ENCODE measurements at regions not wholly inside any gene's neighbourhood (a gene's known extent, or its start where the extent isn't known, plus 50 kb on each side); places are given as distances from the start of the nearest gene placed in this dataset.

DNA sequence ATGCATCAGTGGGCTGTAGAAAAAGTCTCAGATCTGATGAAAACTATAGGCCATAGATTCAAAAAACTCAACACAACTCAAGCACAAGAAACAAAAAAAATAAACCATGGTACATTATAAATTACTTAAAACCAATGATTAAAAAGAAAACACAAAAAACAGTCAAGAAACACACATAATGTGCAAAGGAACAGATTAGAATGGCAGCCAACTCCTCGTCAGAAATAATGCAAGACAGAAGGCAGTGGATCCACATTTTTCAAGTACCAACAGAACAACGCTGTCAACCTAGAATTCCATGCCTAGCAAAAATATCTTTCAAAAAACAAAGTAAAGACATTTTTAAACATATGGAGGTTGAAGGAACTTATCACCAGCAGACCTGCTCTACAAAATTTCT lies 69.7 kb downstream of the PSMB1 start:
- DNase-seq = no peak

DNA sequence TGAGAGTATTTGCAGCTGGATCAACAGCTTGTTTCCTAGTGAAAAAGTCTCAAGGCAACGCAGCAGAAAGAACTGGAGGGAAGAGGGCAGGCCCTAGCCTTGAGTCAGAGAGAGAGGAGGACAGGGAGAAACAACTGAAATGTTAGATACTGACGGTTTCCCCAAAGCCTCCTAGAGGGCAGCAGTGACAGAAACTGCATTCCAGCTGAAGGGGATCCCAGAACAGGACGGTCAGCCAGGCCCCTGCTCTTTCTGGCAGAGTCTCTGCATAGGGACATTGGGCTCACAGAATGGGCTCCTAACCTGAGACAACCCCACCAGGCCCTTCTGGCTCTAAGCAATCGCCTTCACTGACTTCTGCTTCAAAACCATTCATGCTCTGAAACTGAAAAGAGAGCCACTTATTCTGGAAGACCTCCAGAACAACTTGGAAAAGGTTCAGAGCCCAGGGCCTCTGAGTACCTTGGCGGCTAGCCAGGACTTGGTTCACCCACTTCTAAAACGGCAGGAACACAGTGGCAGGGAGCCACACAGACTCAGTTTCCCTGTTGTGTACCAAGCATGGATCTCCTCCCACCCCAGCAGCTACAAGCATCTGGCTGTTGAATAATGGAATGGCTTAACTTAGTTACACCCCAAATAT lies 72.9 kb downstream of the PSMB1 start:
- DNase-seq = no peak

DNA sequence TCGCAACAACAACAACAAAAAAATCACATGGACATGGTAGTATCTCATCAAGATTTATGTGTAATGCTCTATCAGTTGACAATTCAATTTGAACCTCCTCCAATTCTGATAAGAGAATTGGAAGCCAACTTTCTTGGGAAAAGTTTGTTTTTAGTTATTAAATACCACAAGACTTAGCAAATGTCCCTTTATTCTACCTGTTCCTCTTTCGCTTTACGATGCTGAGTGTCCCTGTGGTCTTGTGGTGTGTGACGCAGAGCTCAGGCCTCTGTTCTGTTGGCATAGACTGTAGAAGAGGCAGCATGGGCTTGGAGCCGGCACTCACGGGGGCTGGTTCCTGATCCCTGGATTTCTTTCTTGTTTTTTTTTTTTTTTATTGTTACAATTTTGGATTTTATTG lies 76.7 kb downstream of the PSMB1 start:
- no peak for DNase-seq

DNA sequence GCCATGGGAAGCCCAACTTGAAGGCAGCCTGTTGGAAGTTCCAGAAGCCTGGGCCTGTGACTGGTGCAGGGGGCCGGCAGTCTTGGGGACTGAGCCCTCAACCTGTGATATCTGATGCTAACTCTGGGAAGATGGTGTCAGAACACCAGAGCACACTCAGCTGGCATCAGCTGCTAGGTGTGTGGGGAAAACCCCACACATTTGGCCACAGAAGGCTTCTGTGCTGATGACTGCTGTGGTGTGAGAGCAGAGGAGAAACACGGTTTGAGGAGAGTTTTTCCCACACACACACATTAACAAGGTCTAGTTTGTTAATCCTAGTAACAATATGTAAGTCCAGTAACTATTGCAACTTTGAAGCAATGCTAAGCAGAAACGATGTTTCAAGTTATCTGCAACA lies 78.0 kb downstream of the PSMB1 start:
- no peak for DNase-seq

DNA sequence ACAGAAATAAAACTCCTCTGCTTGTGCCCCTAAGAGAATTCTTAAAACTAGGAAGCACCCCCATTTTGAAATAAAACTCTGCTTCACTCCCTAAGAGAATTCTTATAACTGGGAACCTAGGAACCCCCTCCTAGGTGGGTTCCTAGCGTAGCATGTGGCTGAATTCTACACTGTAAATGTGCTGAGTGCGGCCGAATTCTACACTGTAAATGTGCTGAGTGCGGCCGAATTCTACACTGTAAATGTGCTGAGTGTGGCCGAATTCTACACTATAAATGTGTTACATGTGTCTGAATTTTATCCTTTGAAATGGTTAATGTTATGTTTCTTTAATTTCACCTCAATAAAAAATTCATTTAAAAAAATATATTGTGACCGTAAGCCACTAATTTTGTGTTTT lies 79.3 kb downstream of the PSMB1 start:
- no peak for DNase-seq

DNA sequence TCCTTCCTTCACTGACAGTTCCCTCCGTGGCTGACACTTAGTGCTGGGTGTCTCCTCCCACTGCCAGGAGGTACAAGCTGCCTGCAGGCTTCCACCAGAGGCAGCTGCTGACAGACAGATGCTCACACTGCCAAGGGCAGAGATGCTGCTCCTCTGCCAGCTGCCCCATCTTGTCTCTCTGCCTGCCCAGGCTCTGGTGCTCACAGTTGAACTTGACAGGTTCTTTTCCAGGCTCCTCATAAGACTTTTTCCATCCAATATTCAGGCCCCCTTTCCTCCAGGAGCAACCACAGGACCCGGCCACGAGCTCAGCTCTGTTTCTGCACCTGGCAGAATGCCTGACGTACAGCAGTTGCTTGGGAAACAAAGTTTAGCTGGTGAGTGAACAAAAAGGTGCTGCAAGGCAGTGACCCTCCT lies 79.8 kb downstream of the PSMB1 start:
- peak; percentile 95 for DNase-seq

DNA sequence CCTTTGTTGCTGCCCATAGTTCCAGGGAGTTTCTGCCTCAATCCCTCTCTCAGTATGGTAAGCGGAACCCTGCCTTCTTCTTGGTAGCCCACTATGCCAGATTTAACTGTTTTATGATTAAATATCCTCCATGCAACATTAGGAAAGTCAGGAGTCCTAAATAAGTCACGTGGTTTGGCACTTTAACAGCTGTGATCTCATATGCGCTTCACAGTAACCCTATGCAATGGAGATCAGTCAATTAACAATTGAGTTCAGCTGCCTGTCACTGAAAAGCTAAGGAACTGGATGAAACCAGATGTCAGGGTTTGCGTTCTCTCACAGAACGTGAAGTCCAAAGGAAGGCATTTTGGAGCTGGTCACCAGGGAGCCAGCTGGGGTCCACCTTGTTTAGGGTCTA lies 81.6 kb downstream of the PSMB1 start:
- no peak for DNase-seq

DNA sequence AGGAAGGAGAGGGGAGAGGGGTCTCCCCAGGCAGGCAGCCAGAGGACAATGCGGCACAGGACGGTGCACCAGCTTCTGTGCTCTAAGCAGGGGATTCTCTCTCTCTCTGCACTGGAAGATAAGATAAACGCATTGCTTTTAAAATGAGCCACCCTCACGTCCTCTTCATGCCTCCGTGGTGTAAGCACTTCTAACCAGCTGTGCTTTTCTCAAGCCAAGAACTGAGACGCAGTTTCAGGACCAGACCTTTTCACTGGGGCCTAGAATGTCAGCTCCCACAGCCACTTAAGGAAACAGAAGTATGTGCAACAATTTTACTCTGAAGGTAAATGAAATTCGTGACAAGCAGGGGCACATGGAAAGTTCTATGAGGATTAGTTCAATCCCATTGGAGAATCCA lies 82.4 kb downstream of the PSMB1 start:
- no peak for DNase-seq

DNA sequence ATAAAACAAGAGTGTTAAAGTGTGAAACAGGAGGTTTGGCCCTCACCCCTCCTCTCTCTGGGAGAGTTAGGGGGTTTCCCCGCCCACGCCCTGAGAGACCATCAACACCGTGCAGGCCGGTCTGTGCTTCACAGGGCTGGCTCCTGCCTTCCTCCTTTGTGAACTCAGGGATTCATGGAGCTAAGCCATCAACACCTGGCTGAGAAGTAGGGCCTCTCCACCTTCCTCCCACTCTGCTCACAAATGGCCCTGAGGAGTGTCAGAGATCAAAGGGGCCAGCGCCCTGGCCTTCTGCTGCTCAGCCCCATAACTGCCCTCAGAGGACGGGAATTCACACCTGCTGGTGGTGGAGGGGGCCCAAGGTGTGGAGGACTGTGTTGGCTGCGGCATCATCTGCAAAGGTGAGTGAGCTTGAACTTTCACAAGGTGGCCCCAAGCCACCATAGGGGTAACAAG lies 88.6 kb downstream of the PSMB1 start:
- no peak for DNase-seq

DNA sequence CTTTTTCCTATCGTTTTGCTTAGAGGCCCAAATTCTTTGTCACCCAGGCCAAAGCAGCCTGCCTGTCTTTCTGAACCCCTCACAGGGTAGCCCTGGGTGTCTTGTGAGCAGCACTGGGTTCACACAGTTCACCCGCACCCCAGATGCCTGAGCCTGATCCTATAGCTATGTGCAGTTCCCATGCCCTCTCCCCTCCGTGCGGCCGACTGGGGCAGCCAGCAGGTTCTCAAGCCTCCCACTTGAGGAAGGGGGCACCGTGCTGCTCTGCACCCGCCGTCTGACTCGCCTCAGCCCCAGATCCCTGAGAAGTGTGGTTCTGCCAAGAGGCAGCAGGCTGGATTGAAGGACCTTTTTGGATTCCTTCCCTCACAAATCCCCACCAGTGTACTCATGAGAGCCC lies 89.0 kb downstream of the PSMB1 start:
- DNase-seq = no peak

DNA sequence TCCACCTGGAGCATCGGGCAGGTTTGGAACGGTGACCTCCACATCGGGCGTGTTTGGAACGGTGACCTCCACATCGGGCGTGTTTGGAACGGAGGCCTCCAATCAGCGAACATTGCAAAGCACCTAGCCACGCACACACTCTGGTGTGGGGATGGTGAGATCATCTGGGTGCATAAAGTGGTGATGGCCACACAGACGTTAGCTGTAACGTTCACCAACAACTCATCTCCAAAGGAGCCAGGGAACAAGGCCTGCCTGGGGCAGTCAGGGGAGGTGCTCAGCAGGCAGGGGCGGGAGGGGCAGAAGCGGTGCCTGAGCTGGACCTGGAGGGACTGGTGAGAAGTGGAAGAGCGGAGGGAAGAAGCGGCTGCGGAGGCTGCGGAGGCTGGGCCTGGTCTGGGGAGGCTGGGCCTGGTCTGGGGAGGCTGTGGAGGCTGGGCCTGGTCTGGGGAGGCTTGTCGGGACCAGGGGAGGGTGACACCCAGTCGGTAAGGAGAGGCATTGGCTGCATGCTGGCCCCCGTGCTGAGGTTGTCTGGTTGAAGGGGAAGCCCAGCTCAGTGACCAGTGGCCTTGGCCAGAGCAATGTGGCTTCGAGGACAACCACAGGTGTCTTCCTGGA lies 89.9 kb downstream of the PSMB1 start:
- no peak for DNase-seq

DNA sequence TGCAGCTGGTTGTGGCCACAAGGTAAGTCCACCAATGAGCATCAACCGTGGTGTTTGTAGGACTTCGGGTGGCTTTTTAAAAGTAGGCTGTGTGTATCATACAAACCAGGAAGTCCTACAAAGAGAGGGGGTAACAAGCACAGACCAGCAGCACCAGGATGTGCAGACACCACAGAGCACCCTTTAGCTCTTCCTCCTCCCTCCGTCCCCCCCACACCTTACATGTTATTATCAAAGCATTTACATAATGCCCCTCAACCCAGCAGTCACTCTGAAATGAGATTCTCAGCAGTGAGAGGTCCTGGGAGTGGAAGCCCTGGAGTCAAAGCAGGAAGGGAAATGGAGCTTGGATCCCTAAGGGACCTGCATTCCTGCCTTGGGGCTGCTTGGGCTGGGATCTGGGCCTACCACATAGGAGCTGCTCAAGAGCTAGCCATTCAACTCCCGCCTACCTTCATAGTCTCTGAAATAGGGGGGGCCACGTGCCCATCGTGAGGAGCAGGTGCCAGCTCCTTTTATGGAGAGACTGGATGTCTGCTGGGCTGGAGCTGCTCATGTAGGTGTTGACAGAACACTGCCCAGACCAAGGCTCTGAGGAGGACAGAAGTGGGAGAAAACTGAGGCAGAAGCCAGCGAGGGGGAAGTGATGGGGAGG lies 90.6 kb downstream of the PSMB1 start:
- no peak for DNase-seq

DNA sequence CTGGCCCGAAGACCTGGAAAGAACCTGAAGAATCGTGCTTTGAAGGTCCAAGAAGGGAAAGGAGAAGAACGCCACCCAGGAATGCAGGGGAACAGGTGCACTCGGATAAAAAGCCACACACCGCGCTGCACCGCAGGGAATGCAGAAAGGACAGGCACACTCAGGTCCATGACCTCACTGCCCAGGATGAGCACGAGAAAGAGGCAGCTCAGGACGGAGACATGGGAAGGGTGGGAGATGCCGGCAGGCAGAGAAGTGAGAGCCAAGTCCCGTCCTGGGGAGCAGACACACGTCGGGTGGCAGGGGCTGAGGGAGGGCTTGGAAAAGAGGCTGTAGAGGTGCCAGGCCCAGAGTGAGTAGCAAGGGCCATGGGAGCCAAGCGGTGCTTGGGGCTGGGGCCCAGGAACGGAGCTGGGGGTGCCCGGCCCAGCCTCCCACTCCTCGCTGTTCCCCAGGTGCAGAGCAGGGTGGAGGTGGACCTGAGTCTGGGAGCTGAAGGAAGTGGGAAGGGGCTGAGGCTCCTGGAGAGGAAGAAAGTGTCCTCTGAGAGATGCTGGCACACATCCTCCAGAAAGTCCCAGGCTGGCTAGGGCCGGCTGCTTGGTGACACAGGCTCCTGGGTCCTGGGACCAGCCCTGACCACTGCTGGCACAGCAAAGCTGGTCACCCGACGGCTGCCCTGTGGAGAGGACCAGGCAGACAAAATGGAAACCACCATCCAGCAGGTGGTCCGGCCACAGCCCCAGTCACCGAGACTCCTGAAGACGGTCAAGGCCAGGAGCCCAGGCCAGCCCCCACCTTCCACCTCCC lies 91.3 kb downstream of the PSMB1 start:
- no peak for DNase-seq

DNA sequence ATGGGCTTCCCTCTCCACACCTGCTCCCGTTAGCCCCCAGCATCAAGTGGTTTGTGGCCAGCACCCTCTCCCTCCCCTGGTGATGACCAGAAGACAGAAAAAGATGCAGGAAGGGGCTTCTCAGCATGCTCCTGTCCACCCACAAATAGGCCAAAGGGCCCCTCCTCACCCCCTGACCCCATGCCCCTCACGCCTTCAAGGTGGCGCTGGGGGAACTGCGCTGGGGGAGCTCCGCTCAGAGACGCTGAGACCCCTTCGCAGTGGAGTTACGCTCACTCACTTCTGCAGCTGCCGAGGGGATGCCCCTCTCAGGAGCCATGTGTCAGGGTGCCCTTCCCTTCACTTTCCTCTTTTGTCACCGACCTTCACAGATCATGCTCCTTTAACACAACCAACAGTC lies 92.0 kb downstream of the PSMB1 start:
- DNase-seq = no peak

DNA sequence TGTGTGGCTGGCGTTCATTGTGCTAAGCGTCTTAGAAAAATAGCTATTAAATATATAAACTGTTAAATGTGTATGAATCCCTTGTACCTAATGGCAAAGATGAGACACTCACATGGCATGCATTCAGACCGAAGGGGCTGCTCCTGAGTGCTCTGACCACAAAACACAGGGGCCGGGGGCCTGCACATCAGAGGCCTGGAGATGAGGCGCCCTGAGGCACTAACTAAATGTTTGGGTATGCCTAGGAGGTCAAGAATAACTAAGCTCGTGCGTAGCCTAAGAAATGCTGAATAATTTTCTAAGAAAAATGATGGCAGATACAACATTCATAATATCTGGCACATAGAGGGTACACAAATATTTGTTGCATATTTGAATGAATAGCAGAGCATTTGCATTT lies 92.5 kb downstream of the PSMB1 start:
- DNase-seq = no peak

DNA sequence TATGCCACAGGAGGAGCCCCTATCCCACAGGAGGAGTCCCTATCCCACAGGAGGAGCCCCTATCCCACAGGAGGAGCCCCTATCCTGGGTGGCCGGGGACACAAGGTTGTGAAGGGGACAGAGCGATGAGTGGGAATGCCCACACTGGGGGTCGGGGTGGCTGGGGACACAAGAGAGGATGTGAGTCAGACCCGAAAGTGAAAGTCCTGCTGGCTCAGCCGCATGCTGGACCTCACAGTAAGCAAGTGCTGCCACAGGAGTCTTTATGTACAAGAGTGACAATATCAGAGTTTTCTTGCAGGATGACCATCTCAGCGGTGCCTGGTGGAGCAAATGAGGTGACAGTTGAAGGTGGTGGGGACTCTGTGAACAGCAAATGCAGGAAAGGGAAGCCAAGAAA lies 93.7 kb downstream of the PSMB1 start:
- DNase-seq = no peak

DNA sequence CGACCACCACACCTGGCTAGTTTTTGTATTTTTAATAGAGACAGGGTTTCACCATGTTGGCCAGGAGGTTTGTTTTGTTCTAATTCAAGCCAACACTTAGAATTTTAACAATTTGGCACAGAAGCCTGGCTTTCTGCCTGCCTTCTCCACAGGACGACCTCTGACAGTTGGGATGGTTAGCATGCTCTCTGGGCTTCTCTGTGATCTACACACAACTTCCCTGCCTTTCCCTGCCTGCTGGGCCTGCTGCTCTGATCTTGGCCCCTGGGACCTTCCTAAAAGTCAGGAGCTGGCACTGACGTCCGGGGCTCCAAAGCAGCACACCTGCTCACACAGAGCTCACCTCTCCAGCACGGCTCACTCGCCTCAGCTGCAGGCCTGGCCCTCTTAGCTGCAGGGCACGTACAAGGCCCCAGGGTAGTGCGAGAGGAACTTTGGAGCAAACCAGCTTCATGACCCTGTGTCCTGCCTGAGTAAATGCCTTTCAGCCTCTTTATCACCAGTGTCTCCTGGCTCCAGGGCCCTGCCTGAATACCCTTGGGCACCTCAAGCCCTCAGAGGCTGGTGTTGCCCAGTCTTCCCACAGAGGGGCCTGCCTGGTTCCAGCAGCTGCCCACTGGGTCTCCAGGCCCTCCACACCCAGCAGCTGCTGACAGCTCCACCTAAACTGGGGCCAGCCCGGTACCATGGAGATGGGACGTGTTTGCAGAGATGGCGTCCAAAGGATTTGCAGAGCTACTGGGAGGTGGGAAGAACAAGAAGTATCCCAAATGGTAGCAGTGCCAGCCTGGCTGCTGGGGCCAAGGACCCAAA lies 96.0 kb downstream of the PSMB1 start:
- DNase-seq = no peak

Data from NCI-H524 treated with DMSO at 0.1 percent for 48 hours (cell line).